A673 (cell line): ENCODE measurements at regions not wholly inside any gene's neighbourhood (a gene's known extent, or its start where the extent isn't known, plus 50 kb on each side); places are given as distances from the start of the nearest gene placed in this dataset.

Experiments used
- EZH2 ChIP-seq: fragments of 200-600 bp; sonication (generic); IDR thresholded peaks from 2 replicates; pipeline ENCODE4 v1.6.1; 2017; ENCODE audit warnings: borderline replicate concordance, low read depth, mild to moderate bottlenecking, mixed read lengths, antibody characterized with exemption, low read length; ENCODE audit not compliant: poor library complexity, severe bottlenecking
- TF ChIP-seq, protein P1 (sequence below): fragments of 300-800, 200-600 bp; sonication (generic); conservative IDR thresholded peaks from 2 replicates; pipeline ENCODE4 v1.5.1; 2017; ENCODE audit warnings: low read depth, mild to moderate bottlenecking, antibody characterized with exemption, low read length, moderate library complexity, mixed read lengths

DNA sequence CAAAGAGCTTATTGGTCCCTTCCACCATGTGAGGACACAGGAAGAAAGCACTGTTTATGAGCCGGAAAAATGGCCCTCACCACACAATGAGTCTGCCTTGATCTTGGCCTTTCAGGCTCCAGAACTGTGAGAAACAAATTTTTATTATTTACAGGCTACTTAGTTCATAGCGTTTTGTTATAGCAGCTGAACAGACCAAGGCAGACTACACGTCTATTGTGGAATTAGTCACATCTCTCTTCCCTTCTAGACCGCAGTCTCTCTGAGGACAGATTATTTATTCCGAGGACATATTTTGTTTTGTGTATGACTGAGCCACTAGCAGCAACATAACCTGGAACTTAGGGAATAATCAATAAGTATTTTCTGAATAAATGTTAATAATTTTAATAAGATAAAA is 125.5 kb downstream of the ASB1 start:
- TF ChIP-seq, protein P1, sequence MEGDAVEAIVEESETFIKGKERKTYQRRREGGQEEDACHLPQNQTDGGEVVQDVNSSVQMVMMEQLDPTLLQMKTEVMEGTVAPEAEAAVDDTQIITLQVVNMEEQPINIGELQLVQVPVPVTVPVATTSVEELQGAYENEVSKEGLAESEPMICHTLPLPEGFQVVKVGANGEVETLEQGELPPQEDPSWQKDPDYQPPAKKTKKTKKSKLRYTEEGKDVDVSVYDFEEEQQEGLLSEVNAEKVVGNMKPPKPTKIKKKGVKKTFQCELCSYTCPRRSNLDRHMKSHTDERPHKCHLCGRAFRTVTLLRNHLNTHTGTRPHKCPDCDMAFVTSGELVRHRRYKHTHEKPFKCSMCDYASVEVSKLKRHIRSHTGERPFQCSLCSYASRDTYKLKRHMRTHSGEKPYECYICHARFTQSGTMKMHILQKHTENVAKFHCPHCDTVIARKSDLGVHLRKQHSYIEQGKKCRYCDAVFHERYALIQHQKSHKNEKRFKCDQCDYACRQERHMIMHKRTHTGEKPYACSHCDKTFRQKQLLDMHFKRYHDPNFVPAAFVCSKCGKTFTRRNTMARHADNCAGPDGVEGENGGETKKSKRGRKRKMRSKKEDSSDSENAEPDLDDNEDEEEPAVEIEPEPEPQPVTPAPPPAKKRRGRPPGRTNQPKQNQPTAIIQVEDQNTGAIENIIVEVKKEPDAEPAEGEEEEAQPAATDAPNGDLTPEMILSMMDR = no peak
- TF ChIP-seq EZH2 = no peak
